ENCODE measurements at regions not wholly inside any gene's neighbourhood (a gene's known extent, or its start where the extent isn't known, plus 50 kb on each side); places are given as distances from the start of the nearest gene placed in this dataset.

DNA sequence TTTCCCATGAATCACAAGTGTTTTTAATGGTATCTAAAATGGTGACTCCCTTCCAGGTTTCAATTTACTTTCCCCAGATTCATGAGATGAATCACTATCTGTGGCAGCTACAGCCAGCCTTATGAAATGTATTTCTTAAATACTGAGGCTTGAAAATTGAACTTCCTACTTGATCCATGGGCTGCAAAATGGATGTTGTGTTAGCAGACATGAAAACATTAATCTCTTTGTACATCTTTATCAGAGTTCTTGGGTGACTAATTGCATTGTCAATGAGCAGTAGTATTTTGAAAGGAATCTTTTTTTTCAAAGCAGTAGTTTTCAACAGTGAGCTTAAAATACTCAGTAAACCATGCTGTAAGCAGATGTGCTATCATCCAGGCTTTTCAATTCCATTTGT is 250.8 kb downstream of the SLC6A15 start:
- TF ChIP-seq POLR2A (IDR thresholded peaks at IDR 0.05; ENCODE audit: low read depth, low read length) (no peak), BHLHE40 (IDR thresholded peaks at IDR 0.05; ENCODE audit: low read depth, low read length) (no peak), CTCF (conservative IDR thresholded peaks at IDR 0.05; ENCODE audit: low read depth, low read length) (no peak)

Measured in IMR-90 (cell line).